CD4-positive, CD25-positive, alpha-beta regulatory T cell (primary cell): ENCODE measurements at regions not wholly inside any gene's neighbourhood (a gene's known extent, or its start where the extent isn't known, plus 50 kb on each side); places are given as distances from the start of the nearest gene placed in this dataset.
A peak's percentile ranks its signal among the peaks of the same experiment; 100 is the strongest.
"Not testable (repeated sequence)": the region's sequence is repeated elsewhere in the genome, so short reads cannot be mapped to it uniquely, and the experiment has no call there.

Experiments
- ATAC-seq, 2 donors: fragments of 150-1000 bp; cut with Tn5 transposase; one replicate each; pipeline ENCODE4 v1.10.0; 2021; ENCODE audit warnings: low read depth in 2 of 2, moderate number of reproducible peaks in 2 of 2, moderate library complexity in 1 of 2
- DNase-seq, 3 donors: peaks; one replicate each; pipeline versions ENCODE4 v3.0.0 to v3.0.0-alpha.2; 2012 to 2022; ENCODE audit warnings: mixed read lengths in 1 of 3
- H3K27ac ChIP-seq: one replicate; pipeline ENCODE4 v1.7.0; 2013; ENCODE audit warnings: mild to moderate bottlenecking, low read length; ENCODE audit not compliant: insufficient read depth, poor library complexity, severe bottlenecking
- H3K27me3 ChIP-seq: one replicate; pipeline ENCODE4 v1.7.0; 2013; ENCODE audit warnings: low read length; ENCODE audit not compliant: control insufficient read depth, insufficient read depth
- H3K36me3 ChIP-seq: one replicate; pipeline ENCODE4 v1.7.0; 2013; ENCODE audit warnings: mild to moderate bottlenecking, low read length, moderate library complexity; ENCODE audit not compliant: control insufficient read depth, insufficient read depth
- H3K4me1 ChIP-seq: 2 replicates; pipeline ENCODE4 v1.7.0; 2013; ENCODE audit warnings: mild to moderate bottlenecking, low read length; ENCODE audit not compliant: insufficient read depth, control insufficient read depth, poor library complexity, severe bottlenecking
- H3K4me3 ChIP-seq: one replicate; pipeline ENCODE4 v1.7.0; 2013; ENCODE audit warnings: low read depth, mild to moderate bottlenecking, low read length, moderate library complexity
- H3K9me3 ChIP-seq, 2 experiments: 1 replicate in 1 of 2; 2 replicates in 1 of 2; pipeline ENCODE4 v1.7.0; 2013; ENCODE audit warnings: low read length in 2 of 2, mild to moderate bottlenecking in 1 of 2, moderate library complexity in 1 of 2; ENCODE audit not compliant: control insufficient read depth in 2 of 2
- H3K27ac Mint-ChIP-seq, 3 donors: one replicate each; pipeline ENCODE4 v1.8.0; 2020 to 2022; ENCODE audit warnings: mild to moderate bottlenecking in 3 of 3, mixed read lengths in 3 of 3, moderate library complexity in 2 of 3
- H3K27me3 Mint-ChIP-seq: one replicate; pipeline ENCODE4 v1.8.0; 2022; ENCODE audit warnings: mild to moderate bottlenecking, mixed read lengths
- H3K36me3 Mint-ChIP-seq: one replicate; pipeline ENCODE4 v1.8.0; 2020; ENCODE audit warnings: mixed read lengths
- H3K4me1 Mint-ChIP-seq, 4 donors: one replicate each; pipeline ENCODE4 v1.8.0; 2020 to 2022; ENCODE audit warnings: mixed read lengths in 4 of 4, mild to moderate bottlenecking in 1 of 4
- H3K4me3 Mint-ChIP-seq, 4 donors: one replicate each; pipeline ENCODE4 v1.8.0; 2020 to 2022; ENCODE audit warnings: mild to moderate bottlenecking in 4 of 4, mixed read lengths in 4 of 4, moderate library complexity in 3 of 4
- H3K9me3 Mint-ChIP-seq, 7 donors: one replicate each; pipeline ENCODE4 v1.8.0; 2020 to 2022; ENCODE audit warnings: mixed read lengths in 7 of 7, mild to moderate bottlenecking in 3 of 7, moderate library complexity in 2 of 7

GRCh38 chr10:108545921-108546320 lies 1377.4 kb downstream of the XPNPEP1 start:
- no peak overlapping the region for H3K27ac ChIP-seq
- ATAC-seq (no peak), DNase-seq (no peak)
- no peaks in the 10 kb centered on the region for H3K36me3 Mint-ChIP-seq
- H3K4me1 ChIP-seq: no peaks in the 10 kb centered on the region
- no peaks in the 10 kb centered on the region for H3K36me3 ChIP-seq
- no peak overlapping the region for H3K4me3 Mint-ChIP-seq
- H3K27me3 ChIP-seq: no peaks in the 10 kb centered on the region
- no peaks in the 10 kb centered on the region for H3K4me1 Mint-ChIP-seq
- peaks cover 0 to 4% (median 0%) of the 10 kb centered on the region in 7 donors for H3K9me3 Mint-ChIP-seq
- no peak overlapping the region for H3K4me3 ChIP-seq
- H3K9me3 ChIP-seq: no peaks in the 10 kb centered on the region
- peaks cover 4% of the 10 kb centered on the region for H3K27me3 Mint-ChIP-seq
- no peak overlapping the region for H3K27ac Mint-ChIP-seq

GRCh38 chr10:108544500-108545120 lies 1378.7 kb downstream of the XPNPEP1 start:
- Mint-ChIP-seq H3K36me3 (no peaks in the 10 kb centered on the region), H3K4me3 (no peak overlapping the region), H3K4me1 (no peaks in the 10 kb centered on the region), H3K9me3 (peaks cover 0 to 4% (median 0%) of the 10 kb centered on the region in 7 donors), H3K27ac (no peak overlapping the region), H3K27me3 (peaks cover 4% of the 10 kb centered on the region)
- no peaks in the 10 kb centered on the region for H3K4me1 ChIP-seq
- no peaks in the 10 kb centered on the region for H3K9me3 ChIP-seq
- ATAC-seq: no peak
- H3K27ac ChIP-seq: no peak overlapping the region
- no peaks in the 10 kb centered on the region for H3K36me3 ChIP-seq
- DNase-seq: peak in 1 of 3 donors; percentile 22
- H3K27me3 ChIP-seq: no peaks in the 10 kb centered on the region
- no peak overlapping the region for H3K4me3 ChIP-seq

- not testable (repeated sequence) for H3K36me3 ChIP-seq, H3K4me1 Mint-ChIP-seq, H3K27ac Mint-ChIP-seq, DNase-seq, H3K36me3 Mint-ChIP-seq, H3K4me3 Mint-ChIP-seq, H3K9me3 ChIP-seq, ATAC-seq, H3K27me3 Mint-ChIP-seq, H3K4me1 ChIP-seq, H3K27me3 ChIP-seq, H3K4me3 ChIP-seq, H3K27ac ChIP-seq
- H3K9me3 Mint-ChIP-seq: peaks cover 2 to 26% (median 5%) of the 10 kb centered on the region in 7 donors
Observed at GRCh38 chr10:108533551-108533950, 1369.0 kb upstream of the SORCS1 start.

GRCh38 chr10:108523016-108523800 lies 1358.7 kb upstream of the SORCS1 start:
- Histone ChIP-seq H3K4me1 (no peaks in the 10 kb centered on the region), H3K27me3 (no peaks in the 10 kb centered on the region), H3K27ac (no peak overlapping the region), H3K36me3 (no peaks in the 10 kb centered on the region), H3K9me3 (peaks cover 0 to 5% of the 10 kb centered on the region in 2 experiments), H3K4me3 (no peak overlapping the region)
- DNase-seq (no peak), ATAC-seq (no peak)
- no peaks in the 10 kb centered on the region for H3K4me1 Mint-ChIP-seq
- H3K27ac Mint-ChIP-seq: no peak overlapping the region
- no peaks in the 10 kb centered on the region for H3K27me3 Mint-ChIP-seq
- H3K36me3 Mint-ChIP-seq: no peaks in the 10 kb centered on the region
- H3K9me3 Mint-ChIP-seq: peaks cover 2 to 22% (median 11%) of the 10 kb centered on the region in 7 donors
- H3K4me3 Mint-ChIP-seq: no peak overlapping the region

- no peaks in the 10 kb centered on the region for H3K27me3 ChIP-seq
- peaks cover 0 to 5% of the 10 kb centered on the region in 2 experiments for H3K9me3 ChIP-seq
- H3K4me3 Mint-ChIP-seq: no peak overlapping the region
- H3K4me3 ChIP-seq: no peak overlapping the region
- H3K9me3 Mint-ChIP-seq: peaks cover 1 to 20% (median 11%) of the 10 kb centered on the region in 7 donors
- H3K36me3 Mint-ChIP-seq: no peaks in the 10 kb centered on the region
- no peak overlapping the region for H3K27ac Mint-ChIP-seq
- ATAC-seq: no peak
- no peaks in the 10 kb centered on the region for H3K4me1 ChIP-seq
- no peak for DNase-seq
- no peaks in the 10 kb centered on the region for H3K36me3 ChIP-seq
- no peaks in the 10 kb centered on the region for H3K27me3 Mint-ChIP-seq
- H3K27ac ChIP-seq: no peak overlapping the region
- no peaks in the 10 kb centered on the region for H3K4me1 Mint-ChIP-seq
Observed at GRCh38 chr10:108521827-108522492, 1357.5 kb upstream of the SORCS1 start.

GRCh38 chr10:108515821-108516220 lies 1351.3 kb upstream of the SORCS1 start:
- H3K36me3 Mint-ChIP-seq: no peaks in the 10 kb centered on the region
- Histone ChIP-seq H3K27me3 (no peaks in the 10 kb centered on the region), H3K4me3 (no peak overlapping the region), H3K4me1 (no peaks in the 10 kb centered on the region), H3K9me3 (peaks cover 0 to 5% of the 10 kb centered on the region in 2 experiments), H3K27ac (no peak overlapping the region), H3K36me3 (no peaks in the 10 kb centered on the region)
- H3K4me3 Mint-ChIP-seq: no peak overlapping the region
- peaks cover 0 to 18% (median 9%) of the 10 kb centered on the region in 7 donors for H3K9me3 Mint-ChIP-seq
- no peaks in the 10 kb centered on the region for H3K27me3 Mint-ChIP-seq
- ATAC-seq (no peak), DNase-seq (no peak)
- H3K27ac Mint-ChIP-seq: no peak overlapping the region
- no peaks in the 10 kb centered on the region for H3K4me1 Mint-ChIP-seq

GRCh38 chr10:108500396-108500795 lies 1335.9 kb upstream of the SORCS1 start:
- Histone ChIP-seq H3K27me3 (no peaks in the 10 kb centered on the region), H3K4me1 (no peaks in the 10 kb centered on the region), H3K4me3 (no peak overlapping the region), H3K36me3 (no peaks in the 10 kb centered on the region), H3K9me3 (peaks cover 0 to 8% of the 10 kb centered on the region in 2 experiments), H3K27ac (no peak overlapping the region)
- DNase-seq (no peak), ATAC-seq (no peak)
- Mint-ChIP-seq H3K27me3 (no peaks in the 10 kb centered on the region), H3K36me3 (no peaks in the 10 kb centered on the region), H3K9me3 (peaks cover 0 to 33% (median 9%) of the 10 kb centered on the region in 7 donors), H3K4me3 (no peak overlapping the region), H3K4me1 (no peaks in the 10 kb centered on the region), H3K27ac (no peak overlapping the region)
